ENCODE measurements at regions not wholly inside any gene's neighbourhood (a gene's known extent, or its start where the extent isn't known, plus 50 kb on each side); places are given as distances from the start of the nearest gene placed in this dataset.

DNA sequence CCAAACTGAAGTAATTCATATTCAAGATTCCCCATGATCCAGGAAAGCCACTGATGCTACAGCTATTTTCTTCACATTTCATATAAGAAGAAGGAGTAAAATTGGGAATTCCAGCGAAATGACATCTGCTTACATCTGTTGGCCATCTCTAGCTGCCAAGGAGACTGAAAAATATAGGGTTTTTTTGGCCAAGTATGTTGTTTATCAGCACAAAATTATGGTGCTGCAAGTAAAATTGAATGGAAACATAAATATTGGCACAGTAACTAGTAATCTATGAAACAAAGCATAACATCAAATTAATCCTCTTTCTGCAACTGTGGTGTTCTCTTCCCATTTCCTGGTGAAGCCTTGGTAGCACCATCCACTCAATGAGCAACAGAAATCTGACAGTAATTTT, 649.5 kb upstream of the ZNF804A start:
- TF ChIP-seq SP1 (IDR thresholded peaks at IDR 0.05) (no peak), SUZ12 (IDR thresholded peaks at IDR 0.05) (no peak), TARDBP (IDR thresholded peaks at IDR 0.05) (no peak), FOXM1 (IDR thresholded peaks at IDR 0.05; ENCODE audit: borderline replicate concordance) (no peak), HDGF (IDR thresholded peaks at IDR 0.05; ENCODE audit: borderline replicate concordance) (no peak), LEF1 (IDR thresholded peaks at IDR 0.05; ENCODE audit: borderline replicate concordance) (no peak), ELF4 (IDR thresholded peaks at IDR 0.05) (no peak), NFRKB (IDR thresholded peaks at IDR 0.05) (no peak), ZNF384 (IDR thresholded peaks at IDR 0.05) (no peak), BHLHE40 (IDR thresholded peaks at IDR 0.05; ENCODE audit: borderline replicate concordance) (no peak), PKNOX1 (IDR thresholded peaks at IDR 0.05) (no peak)
